ENCODE measurements at regions not wholly inside any gene's neighbourhood (a gene's known extent, or its start where the extent isn't known, plus 50 kb on each side); places are given as distances from the start of the nearest gene placed in this dataset.

DNA sequence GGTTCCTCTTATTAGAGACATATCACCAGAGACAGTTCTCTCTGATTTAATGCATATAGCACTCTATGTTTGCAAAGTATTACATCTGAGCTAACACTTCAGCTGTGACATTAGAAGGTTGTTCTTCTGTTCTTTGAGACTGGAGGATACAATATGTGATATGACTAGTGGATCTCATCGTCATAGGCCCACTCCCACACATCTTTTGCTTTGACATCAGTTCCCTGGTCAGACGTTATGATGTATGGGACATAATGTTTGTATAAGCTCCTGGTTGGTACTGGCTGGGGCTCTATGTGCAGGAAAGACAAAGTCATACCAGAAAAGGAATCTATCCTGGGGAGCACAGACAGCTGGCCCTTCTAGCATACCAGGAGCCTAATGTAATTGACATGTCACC lies 57.7 kb upstream of the MAML3 start:
- TF ChIP-seq, protein P1, sequence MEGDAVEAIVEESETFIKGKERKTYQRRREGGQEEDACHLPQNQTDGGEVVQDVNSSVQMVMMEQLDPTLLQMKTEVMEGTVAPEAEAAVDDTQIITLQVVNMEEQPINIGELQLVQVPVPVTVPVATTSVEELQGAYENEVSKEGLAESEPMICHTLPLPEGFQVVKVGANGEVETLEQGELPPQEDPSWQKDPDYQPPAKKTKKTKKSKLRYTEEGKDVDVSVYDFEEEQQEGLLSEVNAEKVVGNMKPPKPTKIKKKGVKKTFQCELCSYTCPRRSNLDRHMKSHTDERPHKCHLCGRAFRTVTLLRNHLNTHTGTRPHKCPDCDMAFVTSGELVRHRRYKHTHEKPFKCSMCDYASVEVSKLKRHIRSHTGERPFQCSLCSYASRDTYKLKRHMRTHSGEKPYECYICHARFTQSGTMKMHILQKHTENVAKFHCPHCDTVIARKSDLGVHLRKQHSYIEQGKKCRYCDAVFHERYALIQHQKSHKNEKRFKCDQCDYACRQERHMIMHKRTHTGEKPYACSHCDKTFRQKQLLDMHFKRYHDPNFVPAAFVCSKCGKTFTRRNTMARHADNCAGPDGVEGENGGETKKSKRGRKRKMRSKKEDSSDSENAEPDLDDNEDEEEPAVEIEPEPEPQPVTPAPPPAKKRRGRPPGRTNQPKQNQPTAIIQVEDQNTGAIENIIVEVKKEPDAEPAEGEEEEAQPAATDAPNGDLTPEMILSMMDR (IDR thresholded peaks at IDR 0.05; ENCODE audit: low read depth, low read length, missing control alignments) = no peak
- DNase-seq (ENCODE audit: low read depth) = no peak
- H3K4me3 ChIP-seq (ENCODE audit: low read depth, low read length) = no peak overlapping the region

DNA sequence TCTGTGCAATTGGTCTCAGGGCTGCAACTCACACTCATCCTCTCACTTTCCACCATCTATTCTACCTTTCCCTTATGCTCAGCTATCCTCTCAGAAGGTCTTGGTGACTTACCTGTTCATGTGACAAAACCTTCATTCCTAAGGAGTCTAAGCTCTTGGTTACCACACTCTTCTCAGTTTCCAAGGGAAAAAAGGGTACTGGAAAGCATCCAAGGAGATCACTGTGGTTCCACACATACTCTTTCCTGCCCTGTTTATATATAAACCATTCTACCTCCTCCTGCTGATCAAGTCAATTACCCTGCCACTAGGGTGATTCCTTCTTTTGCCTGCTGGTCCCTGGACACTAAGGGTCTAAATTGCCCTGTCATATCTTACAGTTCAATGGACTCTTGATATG lies 57.2 kb upstream of the MAML3 start:
- TF ChIP-seq, protein P1 (IDR thresholded peaks at IDR 0.05; ENCODE audit: low read depth, low read length, missing control alignments) = no peak
- no peak overlapping the region for H3K4me3 ChIP-seq (ENCODE audit: low read depth, low read length)
- DNase-seq (ENCODE audit: low read depth) = no peak

DNA sequence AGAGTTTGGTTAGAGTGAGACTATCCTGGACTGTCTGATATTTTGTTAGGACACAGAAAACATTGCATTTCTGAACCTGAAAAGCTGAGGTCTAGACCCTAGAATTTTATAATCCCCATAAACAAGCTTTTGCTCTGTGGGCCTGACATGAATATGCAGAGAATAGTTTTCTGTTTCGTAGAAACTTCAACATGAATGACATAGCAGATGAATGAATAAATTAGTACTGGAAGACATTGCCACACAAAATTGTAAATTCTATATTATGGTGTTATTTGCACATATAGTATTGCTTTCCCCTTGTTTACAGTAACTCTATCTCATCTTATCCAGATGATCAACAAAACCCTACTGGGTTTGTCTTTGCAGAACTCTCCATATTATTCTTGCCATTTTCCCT lies 54.9 kb upstream of the MAML3 start:
- TF ChIP-seq, protein P1 (IDR thresholded peaks at IDR 0.05; ENCODE audit: low read depth, low read length, missing control alignments) = no peak
- no peak for DNase-seq (ENCODE audit: low read depth)
- H3K4me3 ChIP-seq (ENCODE audit: low read depth, low read length) = no peak overlapping the region

All from GM12864 (cell line).